DND-41 (cell line): ENCODE measurements at regions not wholly inside any gene's neighbourhood (a gene's known extent, or its start where the extent isn't known, plus 50 kb on each side); places are given as distances from the start of the nearest gene placed in this dataset.

Experiments used
- ATAC-seq: fragments of 200-7000 bp; cut with Tn5 transposase; 3 replicates; pipeline ENCODE4 v1.9.1; 2021; ENCODE audit warnings: low read depth; ENCODE audit not compliant: insufficient read depth
- DNase-seq: peaks from one replicate; pipeline ENCODE4 v3.0.0-alpha.2; 2020
- H2AFZ ChIP-seq: 2 replicates; pipeline ENCODE4 v1.6.0; 2012; ENCODE audit warnings: low read depth, low read length
- H3K27ac ChIP-seq: 2 replicates; pipeline ENCODE4 v1.5.1; 2012; ENCODE audit warnings: low read length, inconsistent platforms
- H3K27me3 ChIP-seq: fragments of 200-600 bp; sonication (generic); 2 replicates; pipeline ENCODE4 v1.6.0; 2012; ENCODE audit warnings: low read length, mild to moderate bottlenecking, inconsistent platforms; ENCODE audit not compliant: insufficient read depth, poor library complexity
- H3K36me3 ChIP-seq: 2 replicates; pipeline ENCODE4 v1.5.1; 2012; ENCODE audit warnings: low read length, inconsistent platforms; ENCODE audit not compliant: insufficient read depth
- H3K4me1 ChIP-seq: 2 replicates; pipeline ENCODE4 v1.5.1; 2012; ENCODE audit warnings: mild to moderate bottlenecking, low read length; ENCODE audit not compliant: insufficient read depth
- H3K4me2 ChIP-seq: 2 replicates; pipeline ENCODE4 v1.6.0; 2012; ENCODE audit warnings: mild to moderate bottlenecking, moderate library complexity, low read length, inconsistent platforms; ENCODE audit not compliant: insufficient read depth
- H3K4me3 ChIP-seq, 2 experiments: fragments of 200-600 bp in 1 of 2; shearing (Covaris generic) in 1 of 2; 2 replicates each; pipeline ENCODE4 v1.5.1; 2012 to 2016; ENCODE audit warnings: inconsistent platforms in 2 of 2, low read length in 2 of 2, mild to moderate bottlenecking in 2 of 2, low read depth in 1 of 2, moderate library complexity in 1 of 2
- H3K79me2 ChIP-seq: 2 replicates; pipeline ENCODE4 v1.6.0; 2012; ENCODE audit warnings: low read length, inconsistent platforms; ENCODE audit not compliant: insufficient read depth
- H3K9ac ChIP-seq: 2 replicates; pipeline ENCODE4 v1.6.0; 2012; ENCODE audit warnings: low read depth, mild to moderate bottlenecking, inconsistent platforms, low read length, moderate library complexity
- H3K9me3 ChIP-seq: 2 replicates; pipeline ENCODE4 v1.5.1; 2012; ENCODE audit warnings: low read length, moderate library complexity, mild to moderate bottlenecking, inconsistent platforms; ENCODE audit not compliant: insufficient read depth, severe bottlenecking
- H4K20me1 ChIP-seq: 2 replicates; pipeline ENCODE4 v1.6.0; 2012; ENCODE audit warnings: low read length; ENCODE audit not compliant: insufficient read depth
- CTCF ChIP-seq: IDR thresholded peaks from 2 replicates; pipeline ENCODE4 v1.5.1; 2012; ENCODE audit warnings: borderline replicate concordance, low read length, moderate library complexity, mild to moderate bottlenecking; ENCODE audit not compliant: poor library complexity, severe bottlenecking; ENCODE audit errors: extremely low read depth
- EZH2 ChIP-seq: IDR thresholded peaks from 3 replicates; pipeline ENCODE4 v1.6.1; 2012; ENCODE audit warnings: borderline replicate concordance, low read depth, mild to moderate bottlenecking, moderate library complexity, low read length, inconsistent platforms; ENCODE audit not compliant: severe bottlenecking

- peaks cover 84% of the 10 kb centered on the region for H3K4me1 ChIP-seq
- DNase-seq (peak; percentile 42), ATAC-seq (no peak)
- H3K27me3 ChIP-seq = no peaks in the 10 kb centered on the region
- peak overlapping the region; percentile 44 for H3K4me2 ChIP-seq
- H3K79me2 ChIP-seq = no peaks in the 10 kb centered on the region
- peak overlapping the region; percentile 88 for H3K27ac ChIP-seq
- peak overlapping the region in 1 of 2 experiments; percentile 23; a peak in 1 of 4 replicates for H3K4me3 ChIP-seq
- H4K20me1 ChIP-seq = no peaks in the 10 kb centered on the region
- no peaks in the 10 kb centered on the region for H3K36me3 ChIP-seq
- TF ChIP-seq EZH2 (no peak), CTCF (no peak)
- H2AFZ ChIP-seq = peak overlapping the region; percentile 1
- no peaks in the 10 kb centered on the region for H3K9me3 ChIP-seq
- peak overlapping the region; percentile 52 for H3K9ac ChIP-seq
Measured at GRCh38 chr2:128413014-128413717, 94.5 kb upstream of the HS6ST1 start.

GRCh38 chr2:128413718-128414341 is 95.2 kb upstream of the HS6ST1 start:
- no peaks in the 10 kb centered on the region for H3K36me3 ChIP-seq
- H2AFZ ChIP-seq = peak overlapping the region; percentile 1
- no peaks in the 10 kb centered on the region for H4K20me1 ChIP-seq
- H3K27ac ChIP-seq = peak overlapping the region; percentile 88
- H3K4me3 ChIP-seq = peak overlapping the region in 1 of 2 experiments; percentile 2; a peak in 1 of 4 replicates
- H3K27me3 ChIP-seq = no peaks in the 10 kb centered on the region
- no peaks in the 10 kb centered on the region for H3K9me3 ChIP-seq
- H3K4me1 ChIP-seq = peaks cover 77% of the 10 kb centered on the region
- H3K9ac ChIP-seq = peak overlapping the region; percentile 52
- DNase-seq (peak; percentile 92), ATAC-seq (peak; percentile 87)
- peak overlapping the region; percentile 44 for H3K4me2 ChIP-seq
- TF ChIP-seq CTCF (no peak), EZH2 (no peak)
- H3K79me2 ChIP-seq = no peaks in the 10 kb centered on the region

GRCh38 chr2:128414351-128414750 is 95.7 kb upstream of the HS6ST1 start:
- Histone ChIP-seq H3K4me2 (peak overlapping the region; percentile 10; the same call in 1 of the 2 replicates), H3K4me3 (no peak overlapping the region), H3K27ac (peak overlapping the region; percentile 88), H3K9ac (peak overlapping the region; percentile 52), H2AFZ (0 out of 2 replicates have a peak overlapping the region, but pooled peaks have one; percentile 1), H3K9me3 (no peaks in the 10 kb centered on the region), H3K27me3 (no peaks in the 10 kb centered on the region), H3K36me3 (no peaks in the 10 kb centered on the region), H3K79me2 (no peaks in the 10 kb centered on the region), H4K20me1 (no peaks in the 10 kb centered on the region), H3K4me1 (peaks cover 74% of the 10 kb centered on the region)
- TF ChIP-seq CTCF (no peak), EZH2 (no peak)
- DNase-seq (peak; percentile 66), ATAC-seq (peak; percentile 47)
